ENCODE measurements at regions not wholly inside any gene's neighbourhood (a gene's known extent, or its start where the extent isn't known, plus 50 kb on each side); places are given as distances from the start of the nearest gene placed in this dataset.
A peak's percentile ranks its signal among the peaks of the same experiment; 100 is the strongest.

DNA sequence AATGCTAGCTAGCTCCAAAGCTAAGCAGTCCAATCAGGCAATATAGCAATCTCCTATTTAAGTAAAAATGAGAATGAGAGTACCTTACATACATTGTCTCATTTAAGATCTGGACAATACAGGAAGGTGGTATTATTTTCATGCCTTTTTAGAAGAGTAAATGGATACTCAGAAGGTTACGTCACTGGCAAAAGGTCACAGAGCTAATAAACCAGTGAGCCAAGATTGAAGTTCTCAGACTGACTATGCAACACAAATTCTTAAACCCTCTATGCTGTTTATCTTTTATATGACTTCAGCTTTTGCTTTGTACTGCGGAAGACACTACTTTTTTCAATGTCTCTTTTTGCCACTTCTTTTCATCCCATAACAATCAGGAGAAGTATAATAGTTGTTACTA is 135.2 kb upstream of the PRL start:
- TF ChIP-seq, protein P1, sequence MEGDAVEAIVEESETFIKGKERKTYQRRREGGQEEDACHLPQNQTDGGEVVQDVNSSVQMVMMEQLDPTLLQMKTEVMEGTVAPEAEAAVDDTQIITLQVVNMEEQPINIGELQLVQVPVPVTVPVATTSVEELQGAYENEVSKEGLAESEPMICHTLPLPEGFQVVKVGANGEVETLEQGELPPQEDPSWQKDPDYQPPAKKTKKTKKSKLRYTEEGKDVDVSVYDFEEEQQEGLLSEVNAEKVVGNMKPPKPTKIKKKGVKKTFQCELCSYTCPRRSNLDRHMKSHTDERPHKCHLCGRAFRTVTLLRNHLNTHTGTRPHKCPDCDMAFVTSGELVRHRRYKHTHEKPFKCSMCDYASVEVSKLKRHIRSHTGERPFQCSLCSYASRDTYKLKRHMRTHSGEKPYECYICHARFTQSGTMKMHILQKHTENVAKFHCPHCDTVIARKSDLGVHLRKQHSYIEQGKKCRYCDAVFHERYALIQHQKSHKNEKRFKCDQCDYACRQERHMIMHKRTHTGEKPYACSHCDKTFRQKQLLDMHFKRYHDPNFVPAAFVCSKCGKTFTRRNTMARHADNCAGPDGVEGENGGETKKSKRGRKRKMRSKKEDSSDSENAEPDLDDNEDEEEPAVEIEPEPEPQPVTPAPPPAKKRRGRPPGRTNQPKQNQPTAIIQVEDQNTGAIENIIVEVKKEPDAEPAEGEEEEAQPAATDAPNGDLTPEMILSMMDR (IDR thresholded peaks at IDR 0.05; ENCODE audit: borderline replicate concordance, extremely low read depth, insufficient read depth): no peak
- Histone ChIP-seq H3K9ac (ENCODE audit: low read length in 3 of 3) (no peak overlapping the region), H3K4me3 (ENCODE audit: low read length in 3 of 3) (no peak overlapping the region), H3K36me3 (ENCODE audit: control insufficient read depth in 2 of 3, insufficient read depth in 3 of 3, low read length in 3 of 3) (no peaks in the 10 kb centered on the region), H3K27ac (ENCODE audit: low read depth in 2 of 2, low read length in 2 of 2) (no peak overlapping the region), H3K27me3 (ENCODE audit: control insufficient read depth, insufficient read depth, low read length) (no peaks in the 10 kb centered on the region), H3K4me1 (ENCODE audit: control insufficient read depth in 2 of 3, insufficient read depth in 2 of 3, low read depth in 1 of 3, low read length in 3 of 3) (no peaks in the 10 kb centered on the region), H3K9me3 (ENCODE audit: control insufficient read depth in 2 of 3, insufficient read depth in 1 of 3, low read length in 3 of 3) (no peaks in the 10 kb centered on the region)
- intact Hi-C loops (cut with DNase I): no loop called here
- FAIRE-seq (no peak), DNase-seq (peak in 2 of 5 donors; percentile 56 to 63)

DNA sequence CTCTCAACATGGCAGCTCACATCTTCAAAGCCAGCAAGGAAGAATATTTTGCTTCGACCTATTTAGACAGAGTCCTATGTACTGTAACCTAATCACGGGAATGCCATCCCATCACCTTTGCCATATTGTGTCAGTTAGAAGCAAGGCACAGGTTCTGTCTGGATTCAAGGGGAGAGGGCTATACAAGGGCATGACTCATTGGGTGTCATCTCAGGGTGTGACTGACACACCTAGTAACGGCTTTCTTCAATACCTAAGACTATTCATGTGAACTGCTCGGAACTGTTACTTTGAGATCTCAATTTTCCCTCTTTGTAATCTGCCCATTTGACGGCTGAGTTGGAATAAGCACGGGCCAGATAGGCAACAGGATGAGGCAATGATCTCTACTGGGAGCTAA is 135.6 kb upstream of the HDGFL1 start:
- H3K27me3 ChIP-seq (ENCODE audit: control insufficient read depth, insufficient read depth, low read length): no peaks in the 10 kb centered on the region
- DNase-seq (no peak), FAIRE-seq (no peak)
- intact Hi-C loops (cut with DNase I): no loop called here
- H3K4me1 ChIP-seq (ENCODE audit: control insufficient read depth in 2 of 3, insufficient read depth in 2 of 3, low read depth in 1 of 3, low read length in 3 of 3): no peaks in the 10 kb centered on the region
- no peak overlapping the region for H3K4me3 ChIP-seq (ENCODE audit: low read length in 3 of 3)
- no peak overlapping the region for H3K9ac ChIP-seq (ENCODE audit: low read length in 3 of 3)
- H3K27ac ChIP-seq (ENCODE audit: low read depth in 2 of 2, low read length in 2 of 2): no peak overlapping the region
- no peaks in the 10 kb centered on the region for H3K9me3 ChIP-seq (ENCODE audit: control insufficient read depth in 2 of 3, insufficient read depth in 1 of 3, low read length in 3 of 3)
- TF ChIP-seq, protein P1 (IDR thresholded peaks at IDR 0.05; ENCODE audit: borderline replicate concordance, extremely low read depth, insufficient read depth): no peak
- H3K36me3 ChIP-seq (ENCODE audit: control insufficient read depth in 2 of 3, insufficient read depth in 3 of 3, low read length in 3 of 3): no peaks in the 10 kb centered on the region

DNA sequence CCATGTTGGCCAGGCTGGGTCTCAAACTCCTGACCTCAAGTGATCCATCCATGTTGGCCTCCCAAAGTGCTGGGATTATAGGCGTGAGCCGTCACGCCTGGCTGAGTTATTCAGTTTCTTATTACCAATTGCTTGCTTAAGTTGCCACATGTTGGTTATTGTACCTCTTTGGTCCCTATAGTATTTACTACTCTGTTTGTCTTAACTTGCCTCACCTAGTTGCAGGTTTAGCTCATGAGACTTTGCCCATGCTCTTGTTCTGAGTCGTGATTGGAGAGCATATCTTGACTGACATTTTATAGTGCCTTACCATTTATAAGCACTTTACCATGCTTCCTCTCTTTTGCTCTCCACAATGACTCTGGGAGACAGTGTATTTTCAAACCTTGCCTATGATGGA is 134.2 kb upstream of the HDGFL1 start:
- DNase-seq (no peak), FAIRE-seq (no peak)
- no peaks in the 10 kb centered on the region for H3K27me3 ChIP-seq (ENCODE audit: control insufficient read depth, insufficient read depth, low read length)
- no peak overlapping the region for H3K9ac ChIP-seq (ENCODE audit: low read length in 3 of 3)
- intact Hi-C loops (cut with DNase I): no loop called here
- no peak overlapping the region for H3K27ac ChIP-seq (ENCODE audit: low read depth in 2 of 2, low read length in 2 of 2)
- TF ChIP-seq, protein P1 (IDR thresholded peaks at IDR 0.05; ENCODE audit: borderline replicate concordance, extremely low read depth, insufficient read depth): no peak
- no peaks in the 10 kb centered on the region for H3K4me1 ChIP-seq (ENCODE audit: control insufficient read depth in 2 of 3, insufficient read depth in 2 of 3, low read depth in 1 of 3, low read length in 3 of 3)
- no peaks in the 10 kb centered on the region for H3K36me3 ChIP-seq (ENCODE audit: control insufficient read depth in 2 of 3, insufficient read depth in 3 of 3, low read length in 3 of 3)
- no peak overlapping the region for H3K4me3 ChIP-seq (ENCODE audit: low read length in 3 of 3)
- H3K9me3 ChIP-seq (ENCODE audit: control insufficient read depth in 2 of 3, insufficient read depth in 1 of 3, low read length in 3 of 3): no peaks in the 10 kb centered on the region

DNA sequence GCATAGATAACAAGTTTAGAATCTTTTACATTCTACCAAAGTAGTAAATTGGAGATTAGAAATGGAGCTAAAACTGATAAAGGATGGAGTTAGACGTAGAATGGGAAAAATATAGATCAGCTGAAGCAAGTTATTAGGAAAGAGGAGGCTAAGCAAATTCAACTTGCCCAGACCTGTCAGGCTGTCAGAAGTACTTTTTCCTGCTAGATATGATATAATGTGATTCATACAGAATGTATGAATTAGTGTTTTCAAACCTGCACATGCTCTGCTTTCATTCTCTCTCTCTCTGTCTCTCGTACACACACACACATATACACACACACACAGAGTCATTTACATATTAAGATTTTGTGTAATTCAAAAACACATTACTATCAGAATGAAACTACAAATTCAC is 133.2 kb upstream of the HDGFL1 start:
- TF ChIP-seq, protein P1 (IDR thresholded peaks at IDR 0.05; ENCODE audit: borderline replicate concordance, extremely low read depth, insufficient read depth): no peak
- Histone ChIP-seq H3K27ac (ENCODE audit: low read depth in 2 of 2, low read length in 2 of 2) (no peak overlapping the region), H3K4me3 (ENCODE audit: low read length in 3 of 3) (no peak overlapping the region), H3K9ac (ENCODE audit: low read length in 3 of 3) (no peak overlapping the region), H3K27me3 (ENCODE audit: control insufficient read depth, insufficient read depth, low read length) (no peaks in the 10 kb centered on the region), H3K4me1 (ENCODE audit: control insufficient read depth in 2 of 3, insufficient read depth in 2 of 3, low read depth in 1 of 3, low read length in 3 of 3) (no peaks in the 10 kb centered on the region), H3K36me3 (ENCODE audit: control insufficient read depth in 2 of 3, insufficient read depth in 3 of 3, low read length in 3 of 3) (no peaks in the 10 kb centered on the region), H3K9me3 (ENCODE audit: control insufficient read depth in 2 of 3, insufficient read depth in 1 of 3, low read length in 3 of 3) (no peaks in the 10 kb centered on the region)
- intact Hi-C loops (cut with DNase I): no loop called here
- no peak for FAIRE-seq
- no peak for DNase-seq
